ENCODE measurements at regions not wholly inside any gene's neighbourhood (a gene's known extent, or its start where the extent isn't known, plus 50 kb on each side); places are given as distances from the start of the nearest gene placed in this dataset.
A peak's percentile ranks its signal among the peaks of the same experiment; 100 is the strongest.

DNA sequence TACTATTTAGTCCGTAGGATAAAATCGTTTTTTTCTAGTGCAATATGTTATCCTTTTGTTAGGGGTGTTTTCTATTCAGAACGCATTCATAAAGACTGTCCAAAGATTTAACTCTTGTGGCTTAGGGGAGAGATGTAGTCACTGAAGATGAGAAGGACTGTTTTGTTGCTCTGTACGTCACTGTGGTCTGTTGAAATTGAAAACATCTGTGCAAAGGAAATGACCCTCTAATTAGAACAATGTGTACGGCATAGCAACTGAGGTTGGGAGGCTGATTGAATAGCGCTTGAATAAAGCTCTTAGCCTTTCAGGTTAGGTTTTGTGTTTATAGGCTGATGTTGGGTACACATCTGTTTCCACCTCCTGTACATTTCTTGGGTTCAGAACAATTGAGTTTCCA lies 453.4 kb upstream of the AKR1E2 start:
- in situ Hi-C loops (cut with HindIII; ENCODE audit: low pct_unique_long_range_greater_than_20kb, low sequenced_read_pairs), result no loop called here
- DNase-seq (ENCODE audit: low read depth), result no peak

DNA sequence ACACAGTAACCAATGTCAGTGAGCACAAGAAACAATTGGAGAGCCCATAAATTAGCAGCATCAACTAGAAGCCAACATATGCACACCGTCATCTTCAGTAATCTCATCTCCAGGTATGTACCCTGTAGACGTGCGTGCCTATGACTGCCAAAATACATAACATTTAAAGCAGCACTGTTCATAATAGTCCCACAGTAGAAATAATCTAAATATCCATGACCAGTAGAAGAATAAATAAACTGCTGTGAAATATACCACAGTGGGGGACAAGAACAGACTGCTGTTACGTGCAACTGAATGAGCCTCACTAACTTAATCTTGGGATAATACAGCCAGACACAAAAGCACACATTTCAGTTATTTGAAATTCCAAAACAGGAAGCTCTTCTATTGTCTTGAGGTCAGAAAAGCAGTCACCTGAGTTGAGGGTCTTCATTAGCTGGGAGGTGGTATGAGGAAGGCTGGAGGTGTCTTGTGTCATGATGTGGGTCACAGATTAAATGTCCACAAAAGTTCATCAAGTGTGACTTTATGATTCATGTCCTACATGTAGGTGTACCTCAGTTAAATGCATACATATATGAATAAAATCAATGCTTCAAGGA lies 454.2 kb upstream of the AKR1E2 start:
- DNase-seq (ENCODE audit: low read depth), result no peak
- in situ Hi-C loops (cut with HindIII; ENCODE audit: low pct_unique_long_range_greater_than_20kb, low sequenced_read_pairs), result no loop called here

DNA sequence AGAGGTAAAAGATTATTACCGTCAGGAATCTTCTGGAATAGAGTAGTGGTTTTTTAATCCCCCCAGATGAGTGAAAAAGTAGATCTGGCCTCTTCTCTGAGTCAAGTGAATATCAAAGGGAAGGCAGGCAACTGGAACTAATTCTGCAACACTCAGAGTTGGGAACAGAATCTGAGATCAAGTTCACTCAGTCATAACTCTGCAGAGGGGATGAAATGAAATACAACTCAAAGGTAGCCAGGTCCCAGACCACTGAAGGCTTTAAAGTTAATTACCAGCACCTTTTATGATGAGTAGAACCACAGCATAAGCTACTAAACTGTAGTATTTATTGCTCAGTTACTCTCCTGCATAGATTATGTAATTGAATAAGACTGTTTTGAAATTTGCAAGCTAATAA lies 455.6 kb upstream of the AKR1E2 start:
- in situ Hi-C loops (cut with HindIII; ENCODE audit: low pct_unique_long_range_greater_than_20kb, low sequenced_read_pairs), result no loop called here
- no peak for DNase-seq (ENCODE audit: low read depth)

- no peak for DNase-seq (ENCODE audit: low read depth)
- in situ Hi-C loops (cut with HindIII; ENCODE audit: low pct_unique_long_range_greater_than_20kb, low sequenced_read_pairs), result no loop called here
Observed at GRCh38 chr10:4361581-4361980, 464.4 kb upstream of the AKR1E2 start.

DNA sequence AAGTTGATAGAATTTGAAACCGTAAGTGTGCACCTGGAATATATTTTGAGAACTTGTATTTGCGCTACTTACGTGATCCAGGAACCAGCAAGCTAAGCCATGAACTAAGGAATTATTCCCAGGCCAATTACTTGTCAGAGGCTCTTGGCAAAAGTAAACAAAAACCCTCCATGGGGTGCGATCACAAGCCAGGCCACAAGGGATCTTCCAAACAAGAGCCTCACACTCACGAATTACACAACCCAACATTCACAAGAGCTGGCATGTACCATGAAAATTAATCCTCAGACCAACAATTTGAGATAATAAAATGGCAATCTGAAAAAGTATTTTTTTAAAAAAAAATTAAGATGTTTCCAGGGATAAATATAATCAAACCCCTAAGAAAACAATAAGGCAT lies 467.0 kb upstream of the AKR1E2 start:
- in situ Hi-C loops (cut with HindIII; ENCODE audit: low pct_unique_long_range_greater_than_20kb, low sequenced_read_pairs), result no loop called here
- no peak for DNase-seq (ENCODE audit: low read depth)

- DNase-seq (ENCODE audit: low read depth), result no peak
- in situ Hi-C loops (cut with HindIII; ENCODE audit: low pct_unique_long_range_greater_than_20kb, low sequenced_read_pairs), result no loop called here
Observed at GRCh38 chr10:4357911-4358310, 468.1 kb upstream of the AKR1E2 start.

- in situ Hi-C loops (cut with HindIII; ENCODE audit: low pct_unique_long_range_greater_than_20kb, low sequenced_read_pairs), result no loop called here
Observed at GRCh38 chr10:4355350-4355749, 470.7 kb upstream of the AKR1E2 start.

DNA sequence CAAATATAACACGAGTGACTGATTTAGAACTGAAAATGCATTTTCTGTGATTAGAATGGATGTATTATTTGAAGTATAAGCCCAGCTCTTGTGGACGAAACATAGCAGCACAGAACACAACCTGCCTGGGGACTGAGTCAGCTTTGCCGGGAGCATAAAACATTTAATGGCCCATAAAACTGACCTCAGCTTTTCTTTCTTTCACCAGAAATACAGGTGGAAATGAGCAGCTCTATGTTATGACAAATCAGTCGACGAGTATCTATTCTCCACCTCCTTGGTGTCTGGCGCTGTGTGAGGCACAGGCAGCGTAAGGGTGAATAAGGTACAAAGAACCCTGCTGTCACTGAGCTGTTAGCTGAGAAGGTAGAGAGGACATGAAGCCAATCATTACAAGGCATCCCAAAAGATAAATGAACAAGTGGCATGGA lies 471.6 kb upstream of the AKR1E2 start:
- in situ Hi-C loops (cut with HindIII; ENCODE audit: low pct_unique_long_range_greater_than_20kb, low sequenced_read_pairs), result no loop called here
- peak; percentile 96 for DNase-seq (ENCODE audit: low read depth)

More at GRCh38 chr10:4355350-4355749, 470.7 kb upstream of the AKR1E2 start:
- DNase-seq (ENCODE audit: low read depth), result peak; percentile 27

GRCh38 chr10:4353964-4354363 lies 472.0 kb upstream of the AKR1E2 start:
- in situ Hi-C loops (cut with HindIII; ENCODE audit: low pct_unique_long_range_greater_than_20kb, low sequenced_read_pairs), result no loop called here
- peak; percentile 94 for DNase-seq (ENCODE audit: low read depth)

GRCh38 chr10:4353059-4353655 lies 472.9 kb upstream of the AKR1E2 start:
- in situ Hi-C loops (cut with HindIII; ENCODE audit: low pct_unique_long_range_greater_than_20kb, low sequenced_read_pairs), result no loop called here
- DNase-seq (ENCODE audit: low read depth), result peak; percentile 30

GRCh38 chr10:4352414-4352961 lies 473.5 kb upstream of the AKR1E2 start:
- in situ Hi-C loops (cut with HindIII; ENCODE audit: low pct_unique_long_range_greater_than_20kb, low sequenced_read_pairs), result no loop called here
- DNase-seq (ENCODE audit: low read depth), result peak; percentile 65

GRCh38 chr10:4351723-4352413 lies 474.1 kb upstream of the AKR1E2 start:
- in situ Hi-C loops (cut with HindIII; ENCODE audit: low pct_unique_long_range_greater_than_20kb, low sequenced_read_pairs), result no loop called here
- peak; percentile 46 for DNase-seq (ENCODE audit: low read depth)

- in situ Hi-C loops (cut with HindIII; ENCODE audit: low pct_unique_long_range_greater_than_20kb, low sequenced_read_pairs), result no loop called here
Observed at GRCh38 chr10:4347397-4347796, 478.6 kb upstream of the AKR1E2 start.

DNA sequence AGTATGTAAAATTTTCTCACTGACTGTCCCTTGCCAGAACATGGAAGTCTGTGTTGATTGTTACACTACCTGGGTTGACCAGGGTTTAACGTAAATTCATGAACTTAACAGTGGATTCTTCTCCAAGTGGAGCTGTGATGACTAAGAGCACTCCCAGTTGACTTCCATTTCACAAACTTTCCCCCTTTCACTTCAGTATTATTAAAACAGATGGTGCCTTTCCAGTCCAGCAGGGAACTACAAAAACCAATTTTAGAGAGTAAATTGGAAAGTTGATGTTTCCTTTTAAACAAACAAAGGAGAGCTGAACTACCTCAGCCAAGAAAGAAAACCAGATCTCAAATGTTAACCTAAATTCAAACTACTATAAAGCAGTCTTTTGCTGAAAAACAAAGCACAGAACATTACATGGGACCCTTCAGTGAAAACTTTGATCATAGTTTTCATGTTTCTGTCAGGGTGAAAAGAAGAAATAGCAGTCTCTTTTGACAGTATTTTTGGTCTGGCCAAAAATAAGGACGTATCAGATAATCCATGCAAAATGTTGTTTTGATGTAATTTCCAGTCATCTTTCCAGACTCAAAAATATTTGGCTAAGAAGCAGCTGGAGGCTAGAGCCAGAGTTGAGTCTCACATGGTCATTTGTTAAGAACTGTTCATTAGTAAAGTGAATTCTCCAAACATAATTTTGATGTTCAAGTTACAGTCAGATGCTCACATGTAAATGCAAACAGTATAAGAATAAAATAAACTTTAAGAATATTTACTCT lies 479.9 kb upstream of the AKR1E2 start:
- DNase-seq (ENCODE audit: low read depth), result no peak
- in situ Hi-C loops (cut with HindIII; ENCODE audit: low pct_unique_long_range_greater_than_20kb, low sequenced_read_pairs), result no loop called here

More at GRCh38 chr10:4347397-4347796, 478.6 kb upstream of the AKR1E2 start:
- DNase-seq (ENCODE audit: low read depth), result no peak

GRCh38 chr10:4344492-4344994 lies 481.5 kb upstream of the AKR1E2 start:
- DNase-seq (ENCODE audit: low read depth), result peak; percentile 73
- in situ Hi-C loops (cut with HindIII; ENCODE audit: low pct_unique_long_range_greater_than_20kb, low sequenced_read_pairs), result no loop called here

DNA sequence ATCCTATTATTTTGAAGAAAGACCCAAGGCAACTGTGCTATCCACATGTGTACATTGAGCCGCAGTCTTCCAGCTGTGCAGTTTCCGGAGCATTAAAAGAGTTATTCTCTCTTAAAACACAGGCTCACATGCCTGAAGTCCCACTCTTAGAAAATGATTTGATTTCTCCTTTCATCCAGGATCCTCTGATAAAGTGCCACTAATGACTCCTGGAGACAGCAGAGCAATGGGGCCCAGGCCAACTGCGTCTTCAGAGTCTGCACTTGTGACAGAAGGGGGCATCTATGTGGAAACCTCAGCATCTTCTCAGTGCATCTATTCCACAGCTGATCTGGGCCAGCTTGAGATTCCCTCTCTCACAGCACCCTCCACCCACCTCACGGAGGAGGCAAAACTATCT lies 482.1 kb upstream of the AKR1E2 start:
- DNase-seq (ENCODE audit: low read depth), result no peak
- in situ Hi-C loops (cut with HindIII; ENCODE audit: low pct_unique_long_range_greater_than_20kb, low sequenced_read_pairs), result no loop called here

GRCh38 chr10:4343091-4343490 lies 482.9 kb upstream of the AKR1E2 start:
- no peak for DNase-seq (ENCODE audit: low read depth)
- in situ Hi-C loops (cut with HindIII; ENCODE audit: low pct_unique_long_range_greater_than_20kb, low sequenced_read_pairs), result no loop called here

- DNase-seq (ENCODE audit: low read depth), result no peak
- in situ Hi-C loops (cut with HindIII; ENCODE audit: low pct_unique_long_range_greater_than_20kb, low sequenced_read_pairs), result no loop called here
Observed at GRCh38 chr10:4338768-4339167, 487.2 kb upstream of the AKR1E2 start.

GRCh38 chr10:4337563-4337962 lies 488.4 kb upstream of the AKR1E2 start:
- in situ Hi-C loops (cut with HindIII; ENCODE audit: low pct_unique_long_range_greater_than_20kb, low sequenced_read_pairs), result no loop called here
- no peak for DNase-seq (ENCODE audit: low read depth)

All from Caki2 (cell line).